H9 (cell line): ENCODE measurements at regions not wholly inside any gene's neighbourhood (a gene's known extent, or its start where the extent isn't known, plus 50 kb on each side); places are given as distances from the start of the nearest gene placed in this dataset.

Experiments used
- DNase-seq: peaks from one replicate; pipeline ENCODE4 v3.0.0-alpha.2; 2017
- H2AFZ ChIP-seq: one replicate; pipeline ENCODE4 v1.6.1; 2013; ENCODE audit warnings: mild to moderate bottlenecking, low read length, control low read depth, moderate library complexity
- H2AK5ac ChIP-seq: 2 replicates; pipeline ENCODE4 v1.6.1; 2013; ENCODE audit warnings: low read length, control low read depth, mixed read lengths; ENCODE audit not compliant: insufficient read length
- H2BK120ac ChIP-seq: one replicate; pipeline ENCODE4 v1.6.1; 2013; ENCODE audit warnings: low read depth, mild to moderate bottlenecking, low read length, control low read depth, inconsistent platforms; ENCODE audit not compliant: poor library complexity, severe bottlenecking
- H2BK12ac ChIP-seq: 2 replicates; pipeline ENCODE4 v1.6.1; 2013; ENCODE audit warnings: low read length, control low read depth, mixed read lengths, low read depth; ENCODE audit not compliant: insufficient read length
- H2BK15ac ChIP-seq: 2 replicates; pipeline ENCODE4 v1.6.1; 2013; ENCODE audit warnings: low read depth, low read length, control low read depth
- H2BK20ac ChIP-seq: one replicate; pipeline ENCODE4 v1.6.1; 2013; ENCODE audit warnings: low read depth, mild to moderate bottlenecking, low read length, control low read depth, inconsistent platforms; ENCODE audit not compliant: poor library complexity, severe bottlenecking
- H2BK5ac ChIP-seq: 2 replicates; pipeline ENCODE4 v1.6.1; 2013; ENCODE audit warnings: low read length, control low read depth, mixed read lengths; ENCODE audit not compliant: insufficient read length
- H3K14ac ChIP-seq: 2 replicates; pipeline ENCODE4 v1.6.1; 2013; ENCODE audit warnings: low read length, control low read depth; ENCODE audit not compliant: insufficient read depth
- H3K18ac ChIP-seq: 2 replicates; pipeline ENCODE4 v1.6.1; 2013; ENCODE audit warnings: low read depth, mild to moderate bottlenecking, mixed read lengths, low read length, control low read depth; ENCODE audit not compliant: insufficient read length
- H3K23ac ChIP-seq: 2 replicates; pipeline ENCODE4 v1.6.1; 2013; ENCODE audit warnings: low read length, control low read depth, mixed read lengths, low read depth; ENCODE audit not compliant: insufficient read length
- H3K23me2 ChIP-seq: 2 replicates; pipeline ENCODE4 v1.6.1; 2013; ENCODE audit warnings: low read depth, mild to moderate bottlenecking, mixed read lengths, low read length, control low read depth; ENCODE audit not compliant: insufficient read length, poor library complexity, severe bottlenecking
- H3K27ac ChIP-seq: 2 replicates; pipeline ENCODE4 v1.5.1; 2013; ENCODE audit warnings: low read length, control low read depth, mixed read lengths, low read depth; ENCODE audit not compliant: insufficient read length
- H3K27me3 ChIP-seq: 2 replicates; pipeline ENCODE4 v1.6.1; 2013; ENCODE audit warnings: low read length, control low read depth, inconsistent platforms; ENCODE audit not compliant: insufficient read depth
- H3K4ac ChIP-seq: 2 replicates; pipeline ENCODE4 v1.6.1; 2013; ENCODE audit warnings: low read depth, mild to moderate bottlenecking, control low read depth, inconsistent platforms, low read length, moderate library complexity
- H3K4me1 ChIP-seq: 2 replicates; pipeline ENCODE4 v1.6.1; 2013; ENCODE audit warnings: low read length, control low read depth, inconsistent platforms; ENCODE audit not compliant: insufficient read depth
- H3K4me2 ChIP-seq: 2 replicates; pipeline ENCODE4 v1.6.1; 2013; ENCODE audit warnings: low read length, control low read depth, mixed read lengths; ENCODE audit not compliant: insufficient read length, insufficient read depth
- H3K56ac ChIP-seq: 2 replicates; pipeline ENCODE4 v1.6.1; 2013; ENCODE audit warnings: low read depth, mild to moderate bottlenecking, mixed read lengths, low read length, control low read depth; ENCODE audit not compliant: insufficient read length
- H3K79me1 ChIP-seq: 2 replicates; pipeline ENCODE4 v1.6.1; 2013; ENCODE audit warnings: low read depth, mild to moderate bottlenecking, moderate library complexity, low read length, control low read depth, inconsistent platforms; ENCODE audit not compliant: insufficient read depth, poor library complexity, severe bottlenecking
- H3K79me2 ChIP-seq: 2 replicates; pipeline ENCODE4 v1.6.1; 2013; ENCODE audit warnings: low read length, control low read depth, inconsistent platforms; ENCODE audit not compliant: insufficient read depth
- H3K9ac ChIP-seq: 2 replicates; pipeline ENCODE4 v1.6.1; 2013; ENCODE audit warnings: low read length, control low read depth, mixed read lengths; ENCODE audit not compliant: insufficient read length; ENCODE audit errors: extremely low read depth
- H3K9me3 ChIP-seq: one replicate; pipeline ENCODE4 v1.6.1; 2013; ENCODE audit warnings: low read depth, low read length, inconsistent platforms; ENCODE audit not compliant: control insufficient read depth
- H3T11ph ChIP-seq: one replicate; pipeline ENCODE4 v1.6.1; 2013; ENCODE audit warnings: mild to moderate bottlenecking, low read length, control low read depth, inconsistent platforms
- H4K20me1 ChIP-seq: one replicate; pipeline ENCODE4 v1.6.1; 2013; ENCODE audit not compliant: control insufficient read depth, insufficient read length, insufficient read depth
- H4K5ac ChIP-seq: 2 replicates; pipeline ENCODE4 v1.6.1; 2013; ENCODE audit warnings: low read depth, mild to moderate bottlenecking, mixed read lengths, low read length, control low read depth; ENCODE audit not compliant: insufficient read length
- H4K8ac ChIP-seq: replicated peaks from 2 replicates; pipeline ENCODE4 v1.6.1; 2013; ENCODE audit warnings: low read length, control low read depth, mixed read lengths, low read depth; ENCODE audit not compliant: insufficient read length
- H4K91ac ChIP-seq: 2 replicates; pipeline ENCODE4 v1.6.1; 2013; ENCODE audit warnings: low read depth, mild to moderate bottlenecking, moderate library complexity, mixed read lengths, low read length, control low read depth; ENCODE audit not compliant: insufficient read length
- H3K27ac Mint-ChIP-seq, 3 experiments: 2 replicates in 2 of 3; 3 replicates in 1 of 3; pipeline ENCODE4 v1.8.0; 2020 to 2021; ENCODE audit warnings: mixed read lengths in 3 of 3, mild to moderate bottlenecking in 1 of 3, moderate library complexity in 1 of 3
- H3K27me3 Mint-ChIP-seq: 2 replicates; pipeline ENCODE4 v1.8.0; 2021; ENCODE audit warnings: low read depth, mild to moderate bottlenecking, moderate library complexity, mixed read lengths
- H3K36me3 Mint-ChIP-seq, 3 experiments: 2 replicates in 2 of 3; 3 replicates in 1 of 3; pipeline ENCODE4 v1.8.0; 2020 to 2021; ENCODE audit warnings: low read depth in 3 of 3, mixed read lengths in 3 of 3; ENCODE audit not compliant: insufficient read depth in 1 of 3
- H3K4me1 Mint-ChIP-seq, 2 experiments: 2 replicates each; pipeline ENCODE4 v1.8.0; 2020; ENCODE audit warnings: mixed read lengths in 2 of 2
- H3K4me3 Mint-ChIP-seq, 2 experiments: 2 replicates in 1 of 2; 3 replicates in 1 of 2; pipeline ENCODE4 v1.8.0; 2020 to 2021; ENCODE audit warnings: mild to moderate bottlenecking in 2 of 2, mixed read lengths in 2 of 2, moderate library complexity in 1 of 2
- H3K9me3 Mint-ChIP-seq, 2 experiments: 2 replicates in 1 of 2; 3 replicates in 1 of 2; pipeline ENCODE4 v1.8.0; 2020; ENCODE audit warnings: mild to moderate bottlenecking in 2 of 2, mixed read lengths in 2 of 2, moderate library complexity in 1 of 2
- CTCF ChIP-seq: fragments of 200-600 bp; sonication (generic); conservative IDR thresholded peaks from 3 replicates; pipeline ENCODE4 v1.8.0; 2021; ENCODE audit warnings: antibody characterized with exemption, mild to moderate bottlenecking
- WGBS: extraction: QIAGEN DNeasy Blood & Tissue Kit; methylation state at CpG from one replicate; pipeline ENCODE4 v1.1.7; 2013; ENCODE audit warnings: missing lambda C conversion rate, low lambda C conversion rate, mixed read lengths; ENCODE audit not compliant: insufficient read length; ENCODE audit errors: extremely low coverage; 5-methylcytosine and 5-hydroxymethylcytosine counted together

GRCh38 chrX:20656721-20657120 is 390.0 kb upstream of the RPS6KA3 start:
- no peak for TF ChIP-seq CTCF
- no CpG with 5 or more reads among the region's 1 CpG for WGBS
- Histone ChIP-seq H3K4ac (no peak overlapping the region), H2BK120ac (no peak overlapping the region), H3K4me2 (no peak overlapping the region), H3K23ac (no peak overlapping the region), H4K20me1 (no peaks in the 10 kb centered on the region), H2AFZ (no peak overlapping the region), H2BK15ac (no peak overlapping the region), H2BK5ac (no peak overlapping the region), H3K23me2 (no peaks in the 10 kb centered on the region), H4K91ac (no peak overlapping the region), H2AK5ac (no peak overlapping the region), H3K79me1 (no peaks in the 10 kb centered on the region), H2BK12ac (no peak overlapping the region), H3K79me2 (no peaks in the 10 kb centered on the region), H3K27me3 (no peaks in the 10 kb centered on the region), H3K18ac (no peak overlapping the region), H3K56ac (no peak overlapping the region), H4K5ac (no peak overlapping the region), H3K9me3 (peaks cover 16% of the 10 kb centered on the region), H4K8ac (no peak overlapping the region), H3K4me1 (no peaks in the 10 kb centered on the region), H3K27ac (no peak overlapping the region), H2BK20ac (no peak overlapping the region), H3K9ac (no peak overlapping the region), H3T11ph (no peak overlapping the region), H3K14ac (no peak overlapping the region)
- Mint-ChIP-seq H3K27ac (no peak overlapping the region), H3K4me3 (no peak overlapping the region), H3K27me3 (no peaks in the 10 kb centered on the region), H3K9me3 (peaks cover 3 to 33% of the 10 kb centered on the region in 2 experiments; a peak in 4 of 5 replicates), H3K4me1 (peaks cover 2 to 4% of the 10 kb centered on the region in 2 experiments; a peak in 1 of 4 replicates), H3K36me3 (peaks cover 0 to 8% (median 0%) of the 10 kb centered on the region in 3 experiments; a peak in 2 of 7 replicates)
- DNase-seq: no peak
